Panc1 (cell line): ENCODE measurements at regions not wholly inside any gene's neighbourhood (a gene's known extent, or its start where the extent isn't known, plus 50 kb on each side); places are given as distances from the start of the nearest gene placed in this dataset.

Source experiments
- ATAC-seq: fragments of 200-7000 bp; cut with Tn5 transposase; 2 replicates; pipeline ENCODE4 v1.9.1; 2020; ENCODE audit warnings: mild to moderate bottlenecking, moderate library complexity
- BruUV-seq: library from RNA; stranded (reverse); fragments of 400-500 nt; replicated peaks from 2 replicates; lab custom pipeline; 2021; lab: Mats Ljungman, UMichigan
- CTCF ChIA-PET: fragments of 300-600 bp; sonication (Branson Sonifier 250); formaldehyde crosslinking; loops from one replicate; lab custom pipeline; 2022; ENCODE audit warnings: antibody characterized with exemption; lab: Charles Lee
- POLR2A ChIA-PET: fragments of 300-600 bp; sonication (Branson Sonifier 250); formaldehyde crosslinking; loops from one replicate; lab custom pipeline; 2022; ENCODE audit warnings: antibody characterized with exemption; lab: Charles Lee
- DNase-seq: peaks from one replicate; pipeline ENCODE4 v3.0.0-alpha.2; 2010; ENCODE audit warnings: low read depth, low spot score
- H3K27ac ChIP-seq: 2 replicates; pipeline ENCODE4 v1.5.1; 2011; ENCODE audit warnings: mild to moderate bottlenecking, low read length, inconsistent platforms
- H3K27me3 ChIP-seq: fragments of 200-500 bp; sonication (Bioruptor generic); 2 replicates; pipeline ENCODE4 v1.6.0; 2014; ENCODE audit warnings: low read length, inconsistent platforms; ENCODE audit not compliant: control insufficient read depth, insufficient read depth
- H3K36me3 ChIP-seq: fragments of 200-500 bp; sonication (Bioruptor generic); 2 replicates; pipeline ENCODE4 v1.5.1; 2014; ENCODE audit warnings: inconsistent platforms, mild to moderate bottlenecking, low read length, moderate library complexity; ENCODE audit not compliant: control insufficient read depth, insufficient read depth
- H3K4me1 ChIP-seq: 2 replicates; pipeline ENCODE4 v1.5.1; 2011; ENCODE audit warnings: inconsistent platforms, mild to moderate bottlenecking, low read length, moderate library complexity; ENCODE audit not compliant: control insufficient read depth, insufficient read depth
- H3K4me3 ChIP-seq, 2 experiments: 2 replicates each; pipeline ENCODE4 v1.5.1; 2011 to 2012; ENCODE audit warnings: low read depth in 2 of 2, low read length in 2 of 2, mild to moderate bottlenecking in 2 of 2, inconsistent platforms in 1 of 2, moderate library complexity in 1 of 2
- H3K9me3 ChIP-seq: fragments of 200-500 bp; sonication (Bioruptor generic); 2 replicates; pipeline ENCODE4 v1.5.1; 2014; ENCODE audit warnings: low read depth, mild to moderate bottlenecking, inconsistent platforms, low read length, moderate library complexity; ENCODE audit not compliant: control insufficient read depth, insufficient read depth
- CTCF ChIP-seq: fragments of 450-650 bp; IDR thresholded peaks from 2 replicates; pipeline ENCODE4 v1.5.1; 2017; ENCODE audit warnings: mild to moderate bottlenecking
- POLR2AphosphoS5 ChIP-seq: IDR thresholded peaks from 2 replicates; pipeline ENCODE4 v1.6.1; 2012; ENCODE audit warnings: mild to moderate bottlenecking, low read depth, low read length, moderate library complexity
- SIN3A ChIP-seq: IDR thresholded peaks from 2 replicates; pipeline ENCODE4 v1.6.1; 2012; ENCODE audit warnings: low read depth, mild to moderate bottlenecking, low read length, moderate library complexity, borderline replicate concordance; ENCODE audit not compliant: insufficient read depth
- TCF7L2 ChIP-seq: IDR thresholded peaks from 2 replicates; pipeline ENCODE4 v1.6.1; 2011; ENCODE audit warnings: mild to moderate bottlenecking, low read depth, low read length, inconsistent platforms
- in situ Hi-C: cut with HindIII; loops from 2 replicates; pipeline ENCODE4 v1.10.0; 2016; ENCODE audit warnings: low sequenced_read_pairs, low pct_unique_long_range_greater_than_20kb
- intact Hi-C: fragments of 100-400 bp; cut with micrococcal nuclease; formaldehyde crosslinking; loops from one replicate; pipeline ENCODE4 v1.10.0; 2022; ENCODE audit not compliant: unreplicated experiment
- TF ChIP-seq, protein P1 (sequence below), 2 experiments: IDR thresholded peaks; 2 replicates each; pipeline ENCODE4 v1.6.1; 2011 to 2012; ENCODE audit warnings: low read depth in 2 of 2, control low read depth in 1 of 2, low read length in 1 of 2, mild to moderate bottlenecking in 1 of 2, moderate library complexity in 1 of 2; ENCODE audit not compliant: insufficient read depth in 1 of 2

DNA sequence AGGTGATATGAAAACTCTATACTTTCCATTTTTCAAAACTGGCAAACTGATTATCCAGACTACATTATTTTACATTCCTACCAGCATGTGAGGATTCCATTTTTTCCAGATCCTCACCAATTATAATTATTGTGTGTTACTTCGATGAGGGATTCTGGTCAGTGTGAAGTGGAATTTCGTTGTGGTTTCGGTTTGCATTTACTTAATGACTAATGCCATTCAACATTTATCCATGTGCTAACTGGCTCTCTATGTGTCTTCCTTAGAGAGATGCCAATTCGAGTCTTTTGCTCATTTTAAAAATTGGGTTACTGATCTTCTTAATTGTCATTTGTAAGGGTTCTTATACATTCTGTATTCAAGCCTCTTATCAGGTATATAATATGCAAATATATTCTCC lies 1551.3 kb upstream of the MIR17HG start:
- Histone ChIP-seq H3K9me3 (no peaks in the 10 kb centered on the region), H3K4me1 (no peaks in the 10 kb centered on the region), H3K36me3 (no peaks in the 10 kb centered on the region), H3K4me3 (no peak overlapping the region), H3K27me3 (no peaks in the 10 kb centered on the region), H3K27ac (no peak overlapping the region)
- intact Hi-C loops: no loop called here
- BruUV-seq: no TSS peak
- no peak for TF ChIP-seq TCF7L2
- no peak for TF ChIP-seq CTCF
- TF ChIP-seq, protein P1, sequence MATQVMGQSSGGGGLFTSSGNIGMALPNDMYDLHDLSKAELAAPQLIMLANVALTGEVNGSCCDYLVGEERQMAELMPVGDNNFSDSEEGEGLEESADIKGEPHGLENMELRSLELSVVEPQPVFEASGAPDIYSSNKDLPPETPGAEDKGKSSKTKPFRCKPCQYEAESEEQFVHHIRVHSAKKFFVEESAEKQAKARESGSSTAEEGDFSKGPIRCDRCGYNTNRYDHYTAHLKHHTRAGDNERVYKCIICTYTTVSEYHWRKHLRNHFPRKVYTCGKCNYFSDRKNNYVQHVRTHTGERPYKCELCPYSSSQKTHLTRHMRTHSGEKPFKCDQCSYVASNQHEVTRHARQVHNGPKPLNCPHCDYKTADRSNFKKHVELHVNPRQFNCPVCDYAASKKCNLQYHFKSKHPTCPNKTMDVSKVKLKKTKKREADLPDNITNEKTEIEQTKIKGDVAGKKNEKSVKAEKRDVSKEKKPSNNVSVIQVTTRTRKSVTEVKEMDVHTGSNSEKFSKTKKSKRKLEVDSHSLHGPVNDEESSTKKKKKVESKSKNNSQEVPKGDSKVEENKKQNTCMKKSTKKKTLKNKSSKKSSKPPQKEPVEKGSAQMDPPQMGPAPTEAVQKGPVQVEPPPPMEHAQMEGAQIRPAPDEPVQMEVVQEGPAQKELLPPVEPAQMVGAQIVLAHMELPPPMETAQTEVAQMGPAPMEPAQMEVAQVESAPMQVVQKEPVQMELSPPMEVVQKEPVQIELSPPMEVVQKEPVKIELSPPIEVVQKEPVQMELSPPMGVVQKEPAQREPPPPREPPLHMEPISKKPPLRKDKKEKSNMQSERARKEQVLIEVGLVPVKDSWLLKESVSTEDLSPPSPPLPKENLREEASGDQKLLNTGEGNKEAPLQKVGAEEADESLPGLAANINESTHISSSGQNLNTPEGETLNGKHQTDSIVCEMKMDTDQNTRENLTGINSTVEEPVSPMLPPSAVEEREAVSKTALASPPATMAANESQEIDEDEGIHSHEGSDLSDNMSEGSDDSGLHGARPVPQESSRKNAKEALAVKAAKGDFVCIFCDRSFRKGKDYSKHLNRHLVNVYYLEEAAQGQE (IDR thresholded peaks at IDR 0.05; ENCODE audit: insufficient read depth in 1 of 2, low read depth in 2 of 2, low read length in 1 of 2): no peak
- TF ChIP-seq POLR2AphosphoS5: no peak
- TF ChIP-seq SIN3A: no peak
- CTCF ChIA-PET: no interaction called here
- in situ Hi-C loops: no loop called here
- POLR2A ChIA-PET: no interaction called here
- ATAC-seq: no peak
- no peak for DNase-seq

GRCh38 chr13:89803839-89804238 lies 1543.6 kb upstream of the MIR17HG start:
- Histone ChIP-seq H3K36me3 (no peaks in the 10 kb centered on the region), H3K27me3 (no peaks in the 10 kb centered on the region), H3K4me1 (no peaks in the 10 kb centered on the region), H3K4me3 (no peak overlapping the region), H3K27ac (no peak overlapping the region), H3K9me3 (no peaks in the 10 kb centered on the region)
- ChIA-PET POLR2A (no interaction called here), CTCF (no interaction called here)
- TF ChIP-seq POLR2AphosphoS5 (no peak), CTCF (no peak), TCF7L2 (no peak), SIN3A (no peak)
- TF ChIP-seq, protein P1 (IDR thresholded peaks at IDR 0.05; ENCODE audit: insufficient read depth in 1 of 2, low read depth in 2 of 2, low read length in 1 of 2): no peak
- ATAC-seq: no peak
- in situ Hi-C loops (no loop called here), intact Hi-C loops (no loop called here)
- no peak for DNase-seq
- no TSS peak for BruUV-seq
